Astrocyte (in vitro differentiated cells and primary cell): ENCODE measurements at regions not wholly inside any gene's neighbourhood (a gene's known extent, or its start where the extent isn't known, plus 50 kb on each side); places are given as distances from the start of the nearest gene placed in this dataset.

ENCODE experiments used
- DNase-seq: peaks from one replicate; pipeline ENCODE4 v3.0.0-alpha.2; 2010; ENCODE audit warnings: low read depth
- FAIRE-seq: peaks from 2 replicates; lab custom pipeline; 2011; peaks lifted over from hg19 to GRCh38; lab: Jason Lieb, UNC
- H2AFZ ChIP-seq: 2 replicates; pipeline ENCODE4 v1.6.0; 2012; ENCODE audit warnings: low read depth, low read length, inconsistent platforms
- H3K27ac ChIP-seq: 2 replicates; pipeline ENCODE4 v1.5.1; 2011; ENCODE audit warnings: low read depth, low read length, inconsistent platforms
- H3K27me3 ChIP-seq: 2 replicates; pipeline ENCODE4 v1.6.0; 2011; ENCODE audit warnings: low read length, inconsistent platforms; ENCODE audit not compliant: insufficient read depth
- H3K36me3 ChIP-seq: 2 replicates; pipeline ENCODE4 v1.5.1; 2011; ENCODE audit warnings: low read length, inconsistent platforms; ENCODE audit not compliant: insufficient read depth
- H3K4me1 ChIP-seq: 2 replicates; pipeline ENCODE4 v1.5.1; 2011; ENCODE audit warnings: low read length, inconsistent platforms; ENCODE audit not compliant: insufficient read depth
- H3K4me2 ChIP-seq: 2 replicates; pipeline ENCODE4 v1.6.0; 2012; ENCODE audit warnings: low read length, inconsistent platforms
- H3K4me3 ChIP-seq: 2 replicates; pipeline ENCODE4 v1.5.1; 2011; ENCODE audit warnings: low read depth, mild to moderate bottlenecking, low read length, inconsistent platforms; ENCODE audit not compliant: insufficient read depth
- H3K79me2 ChIP-seq: 2 replicates; pipeline ENCODE4 v1.6.0; 2012; ENCODE audit warnings: mild to moderate bottlenecking, low read length, inconsistent platforms; ENCODE audit not compliant: insufficient read depth
- H3K9ac ChIP-seq: 2 replicates; pipeline ENCODE4 v1.6.0; 2012; ENCODE audit warnings: mild to moderate bottlenecking, low read length, inconsistent platforms
- H3K9me3 ChIP-seq: 2 replicates; pipeline ENCODE4 v1.5.1; 2012; ENCODE audit warnings: low read depth, mild to moderate bottlenecking, low read length, inconsistent platforms; ENCODE audit not compliant: insufficient read depth
- H4K20me1 ChIP-seq: 2 replicates; pipeline ENCODE4 v1.6.0; 2012; ENCODE audit warnings: low read length, inconsistent platforms; ENCODE audit not compliant: insufficient read depth
- H3K27ac Mint-ChIP-seq: one replicate; pipeline ENCODE4 v1.8.0; 2021; ENCODE audit warnings: mild to moderate bottlenecking, mixed read lengths; ENCODE audit not compliant: unreplicated experiment
- H3K27me3 Mint-ChIP-seq: one replicate; pipeline ENCODE4 v1.8.0; 2021; ENCODE audit warnings: low read depth, mixed read lengths; ENCODE audit not compliant: unreplicated experiment
- H3K36me3 Mint-ChIP-seq: one replicate; pipeline ENCODE4 v1.8.0; 2021; ENCODE audit warnings: low read depth, mixed read lengths; ENCODE audit not compliant: unreplicated experiment
- H3K4me1 Mint-ChIP-seq: one replicate; pipeline ENCODE4 v1.8.0; 2021; ENCODE audit warnings: low read depth, mixed read lengths; ENCODE audit not compliant: unreplicated experiment
- H3K4me3 Mint-ChIP-seq: one replicate; pipeline ENCODE4 v1.8.0; 2021; ENCODE audit warnings: mild to moderate bottlenecking, moderate library complexity, mixed read lengths; ENCODE audit not compliant: unreplicated experiment
- H3K9me3 Mint-ChIP-seq: one replicate; pipeline ENCODE4 v1.8.0; 2021; ENCODE audit warnings: mild to moderate bottlenecking, mixed read lengths; ENCODE audit not compliant: unreplicated experiment
- CTCF ChIP-seq: IDR thresholded peaks from 2 replicates; pipeline ENCODE4 v1.5.1; 2011; ENCODE audit warnings: low read depth, mild to moderate bottlenecking, inconsistent platforms, low read length, moderate library complexity; ENCODE audit not compliant: insufficient read depth
- EZH2 ChIP-seq: IDR thresholded peaks from 2 replicates; pipeline ENCODE4 v1.6.1; 2012; ENCODE audit warnings: mild to moderate bottlenecking, low read length, inconsistent platforms; ENCODE audit not compliant: insufficient read depth

GRCh38 chr3:15948388-15948787 lies 150.6 kb upstream of the ANKRD28 start:
- Mint-ChIP-seq H3K27me3 (no peaks in the 10 kb centered on the region), H3K27ac (no peak overlapping the region), H3K4me1 (no peaks in the 10 kb centered on the region), H3K9me3 (peaks cover 7% of the 10 kb centered on the region), H3K4me3 (no peak overlapping the region), H3K36me3 (no peaks in the 10 kb centered on the region)
- Histone ChIP-seq H3K4me1 (no peaks in the 10 kb centered on the region), H3K4me2 (no peak overlapping the region), H3K27me3 (no peaks in the 10 kb centered on the region), H3K36me3 (no peaks in the 10 kb centered on the region), H3K27ac (no peak overlapping the region), H3K4me3 (no peak overlapping the region), H3K9me3 (no peaks in the 10 kb centered on the region), H3K79me2 (no peaks in the 10 kb centered on the region), H3K9ac (no peak overlapping the region), H2AFZ (no peak overlapping the region), H4K20me1 (no peaks in the 10 kb centered on the region)
- FAIRE-seq (no peak), DNase-seq (no peak)
- no peak for TF ChIP-seq CTCF
- TF ChIP-seq EZH2 = no peak

GRCh38 chr3:15952543-15953175 lies 154.9 kb upstream of the ANKRD28 start:
- Mint-ChIP-seq H3K4me1 (peaks cover 8% of the 10 kb centered on the region), H3K4me3 (no peak overlapping the region), H3K36me3 (no peaks in the 10 kb centered on the region), H3K27ac (no peak overlapping the region), H3K27me3 (no peaks in the 10 kb centered on the region), H3K9me3 (peaks cover 4% of the 10 kb centered on the region)
- Histone ChIP-seq H3K79me2 (no peaks in the 10 kb centered on the region), H4K20me1 (no peaks in the 10 kb centered on the region), H3K9ac (no peak overlapping the region), H3K4me1 (no peaks in the 10 kb centered on the region), H3K27me3 (no peaks in the 10 kb centered on the region), H3K9me3 (no peaks in the 10 kb centered on the region), H2AFZ (peak overlapping the region; percentile 37), H3K27ac (no peak overlapping the region), H3K4me3 (no peak overlapping the region), H3K36me3 (no peaks in the 10 kb centered on the region), H3K4me2 (no peak overlapping the region)
- FAIRE-seq = no peak
- TF ChIP-seq EZH2 (no peak), CTCF (no peak)
- peak; percentile 8 for DNase-seq

GRCh38 chr3:15953841-15954240 lies 156.1 kb upstream of the ANKRD28 start:
- no peak overlapping the region for H3K4me3 Mint-ChIP-seq
- FAIRE-seq = no peak

More at GRCh38 chr3:15953841-15954240, 156.1 kb upstream of the ANKRD28 start:
- TF ChIP-seq CTCF (no peak), EZH2 (no peak)
- Histone ChIP-seq H4K20me1 (no peaks in the 10 kb centered on the region), H3K4me3 (no peak overlapping the region), H3K27ac (no peak overlapping the region), H3K79me2 (no peaks in the 10 kb centered on the region), H3K4me2 (no peak overlapping the region), H3K27me3 (no peaks in the 10 kb centered on the region), H3K36me3 (no peaks in the 10 kb centered on the region), H2AFZ (no peak overlapping the region), H3K4me1 (no peaks in the 10 kb centered on the region), H3K9me3 (no peaks in the 10 kb centered on the region), H3K9ac (no peak overlapping the region)
- Mint-ChIP-seq H3K27ac (no peak overlapping the region), H3K27me3 (no peaks in the 10 kb centered on the region), H3K36me3 (no peaks in the 10 kb centered on the region), H3K9me3 (peaks cover 4% of the 10 kb centered on the region), H3K4me1 (peaks cover 8% of the 10 kb centered on the region)
- no peak for DNase-seq
